GM23248 (cell line): ENCODE measurements at regions not wholly inside any gene's neighbourhood (a gene's known extent, or its start where the extent isn't known, plus 50 kb on each side); places are given as distances from the start of the nearest gene placed in this dataset.

Experiments
- EZH2 ChIP-seq: fragments of 200-600 bp; sonication (generic); IDR thresholded peaks from 2 replicates; pipeline ENCODE4 v1.6.1; 2018; ENCODE audit warnings: antibody characterized with exemption, mild to moderate bottlenecking; ENCODE audit not compliant: insufficient read depth, poor library complexity, severe bottlenecking
- EZH2phosphoT487 ChIP-seq: fragments of 200-600 bp; sonication (generic); IDR thresholded peaks from 2 replicates; pipeline ENCODE4 v1.6.1; 2018; ENCODE audit warnings: antibody characterized with exemption, moderate library complexity, mild to moderate bottlenecking, low read depth; ENCODE audit not compliant: insufficient read depth

DNA sequence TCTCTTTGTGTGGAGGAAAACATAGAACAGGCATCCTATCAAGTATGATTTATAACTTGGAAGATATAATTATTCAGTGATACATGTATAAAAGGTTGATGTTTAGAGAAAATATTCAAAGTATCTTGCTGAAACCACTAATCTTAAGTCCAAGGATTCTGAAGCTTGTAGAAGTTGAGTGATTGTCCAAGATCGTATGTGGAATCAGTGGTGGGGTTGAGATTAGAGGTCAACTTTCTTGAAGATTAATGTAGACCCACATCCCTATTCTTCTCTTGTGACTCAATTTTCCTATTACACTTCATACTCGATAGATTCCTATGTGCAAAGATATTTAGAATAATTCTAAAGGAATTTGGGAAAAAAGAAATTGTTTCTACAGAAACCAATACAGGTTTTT lies 1565.9 kb upstream of the ACVR2A start:
- no peak for TF ChIP-seq EZH2phosphoT487
- no peak for TF ChIP-seq EZH2
